AG10803 (cell line): ENCODE measurements at regions not wholly inside any gene's neighbourhood (a gene's known extent, or its start where the extent isn't known, plus 50 kb on each side); places are given as distances from the start of the nearest gene placed in this dataset.

Experiments
- DNase-seq: peaks from one replicate; pipeline ENCODE4 v3.0.0; 2010; ENCODE audit warnings: low read depth
- H3K4me3 ChIP-seq: 2 replicates; pipeline ENCODE4 v1.5.1; 2011; ENCODE audit warnings: mild to moderate bottlenecking, low read length, control low read depth
- CTCF ChIP-seq: conservative IDR thresholded peaks from 2 replicates; pipeline ENCODE4 v1.5.1; 2011; ENCODE audit warnings: mild to moderate bottlenecking, low read length, control low read depth, inconsistent platforms

- H3K4me3 ChIP-seq: no peak overlapping the region
- no peak for TF ChIP-seq CTCF
- DNase-seq: no peak
Observed at GRCh38 chr19:28012361-28012760, 1200.6 kb downstream of the UQCRFS1 start.

- TF ChIP-seq CTCF: no peak
- no peak overlapping the region for H3K4me3 ChIP-seq
- no peak for DNase-seq
Observed at GRCh38 chr19:28010656-28011055, 1202.3 kb downstream of the UQCRFS1 start.

GRCh38 chr19:28009696-28010095 lies 1203.3 kb downstream of the UQCRFS1 start:
- H3K4me3 ChIP-seq: no peak overlapping the region
- TF ChIP-seq CTCF: no peak
- DNase-seq: peak; percentile 37

GRCh38 chr19:28008695-28009094 lies 1204.3 kb downstream of the UQCRFS1 start:
- H3K4me3 ChIP-seq: no peak overlapping the region
- TF ChIP-seq CTCF: no peak
- DNase-seq: no peak

- no peak for TF ChIP-seq CTCF
- no peak for DNase-seq
- no peak overlapping the region for H3K4me3 ChIP-seq
Observed at GRCh38 chr19:28003543-28003942, 1209.4 kb downstream of the UQCRFS1 start.

GRCh38 chr19:27997069-27997468 lies 1215.9 kb downstream of the UQCRFS1 start:
- H3K4me3 ChIP-seq: no peak overlapping the region
- DNase-seq: no peak
- no peak for TF ChIP-seq CTCF

GRCh38 chr19:27993619-27994570 lies 1219.1 kb downstream of the UQCRFS1 start:
- no peak for DNase-seq
- TF ChIP-seq CTCF: no peak
- no peak overlapping the region for H3K4me3 ChIP-seq
